Stomach (tissue), 8 donors: ENCODE measurements at regions not wholly inside any gene's neighbourhood (a gene's known extent, or its start where the extent isn't known, plus 50 kb on each side); places are given as distances from the start of the nearest gene placed in this dataset.

Source experiments
- DNase-seq, 2 donors: peaks; one replicate each; pipeline versions ENCODE4 v3.0.0 to v3.0.0-alpha.2; 2013 to 2019
- H3K27ac ChIP-seq, 5 donors: fragments of 200-600 bp in 4 of 5; sonication (generic) in 4 of 5; one replicate each; pipeline ENCODE4 v1.5.1; 2013 to 2019; ENCODE audit warnings: mild to moderate bottlenecking in 1 of 5, moderate library complexity in 1 of 5
- H3K27me3 ChIP-seq, 3 donors: fragments of 200-600 bp; sonication (generic); one replicate each; pipeline ENCODE4 v1.5.1; 2017 to 2019; ENCODE audit warnings: mixed run types in 1 of 3
- H3K36me3 ChIP-seq, 4 donors: fragments of 200-600 bp; sonication (generic); 1 replicate in 3 of 4; 2 replicates in 1 of 4; pipeline ENCODE4 v1.5.1; 2016 to 2019
- H3K4me1 ChIP-seq, 4 donors: fragments of 200-600 bp; sonication (generic); one replicate each; pipeline ENCODE4 v1.5.1; 2016 to 2019
- H3K4me3 ChIP-seq, 4 donors: fragments of 200-600 bp; sonication (generic) in 3 of 4; one replicate each; pipeline ENCODE4 v1.5.1; 2016 to 2019; ENCODE audit warnings: mild to moderate bottlenecking in 1 of 4
- H3K9me3 ChIP-seq, 4 donors: fragments of 200-600 bp; sonication (generic); one replicate each; pipeline ENCODE4 v1.5.1; 2016 to 2019
- EP300 ChIP-seq: sonication (generic); formaldehyde crosslinking; IDR thresholded peaks from one replicate; pipeline ENCODE4 v1.6.1; 2017; ENCODE audit warnings: antibody characterized with exemption
- POLR2A ChIP-seq, 4 donors: fragments of 450-650 bp; IDR thresholded peaks; one replicate each; pipeline ENCODE4 v1.6.1; 2016; ENCODE audit warnings: antibody characterized with exemption in 4 of 4, control low read depth in 2 of 4, mild to moderate bottlenecking in 1 of 4, moderate library complexity in 1 of 4
- POLR2AphosphoS5 ChIP-seq, 3 donors: sonication (generic); formaldehyde crosslinking; IDR thresholded peaks; one replicate each; pipeline ENCODE4 v1.6.1; 2016; ENCODE audit warnings: antibody characterized with exemption in 3 of 3
- WGBS, 5 donors: extraction: QIAGEN DNeasy Blood & Tissue Kit in 3 of 5; methylation state at CpG; one replicate each; pipeline versions ENCODE4 v1.1.5 to v1.1.7; 2013 to 2018; 5-methylcytosine and 5-hydroxymethylcytosine counted together
- intact Hi-C: fragments of 100-400 bp; cut with DNase I; formaldehyde crosslinking; loops from one replicate; pipeline ENCODE4 v1.15.1; 2023; ENCODE audit warnings: low total_unique reads
- TF ChIP-seq, protein P1 (sequence below), 7 experiments: fragments of 450-650 bp in 4 of 7; fragments of 200-600 bp in 3 of 7; sonication (generic) in 3 of 7; IDR thresholded peaks; one replicate each; pipeline ENCODE4 v1.5.1; 2016 to 2019; ENCODE audit warnings: antibody characterized with exemption in 7 of 7, control low read depth in 2 of 7, mild to moderate bottlenecking in 1 of 7
- donor health status: healthy with polysubstance abuse.
- donor health status: Bipolar disorder and iron deficiency.
- donor health status: healthy.

DNA sequence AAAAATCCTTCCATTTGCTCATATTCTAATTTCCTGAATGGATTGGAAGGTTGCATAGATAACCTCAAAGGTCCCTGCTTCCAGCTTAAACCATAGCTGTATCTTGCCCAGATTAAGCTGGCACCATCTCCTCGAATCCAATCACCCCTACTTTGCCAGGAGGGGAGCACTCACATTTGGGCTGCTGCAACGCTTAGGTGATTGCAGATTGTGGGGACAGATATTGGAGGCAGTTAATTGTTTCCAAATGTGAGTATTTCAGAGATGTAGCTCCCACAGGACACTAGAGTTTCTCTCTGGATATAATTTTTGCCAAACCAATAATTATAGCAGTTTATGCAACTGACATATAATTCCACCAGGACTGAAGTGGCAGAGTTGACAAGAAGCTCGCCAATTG is 53.5 kb upstream of the ACSL1 start:
- DNase-seq: no peak
- Histone ChIP-seq H3K9me3 (no peaks in the 10 kb centered on the region), H3K4me3 (no peak overlapping the region), H3K36me3 (no peaks in the 10 kb centered on the region), H3K27me3 (no peaks in the 10 kb centered on the region), H3K27ac (no peak overlapping the region), H3K4me1 (no peaks in the 10 kb centered on the region)
- intact Hi-C loops: no loop called here
- TF ChIP-seq POLR2A (IDR thresholded peaks at IDR 0.05) (no peak), POLR2AphosphoS5 (IDR thresholded peaks at IDR 0.05) (no peak), EP300 (no peak)
- TF ChIP-seq, protein P1, sequence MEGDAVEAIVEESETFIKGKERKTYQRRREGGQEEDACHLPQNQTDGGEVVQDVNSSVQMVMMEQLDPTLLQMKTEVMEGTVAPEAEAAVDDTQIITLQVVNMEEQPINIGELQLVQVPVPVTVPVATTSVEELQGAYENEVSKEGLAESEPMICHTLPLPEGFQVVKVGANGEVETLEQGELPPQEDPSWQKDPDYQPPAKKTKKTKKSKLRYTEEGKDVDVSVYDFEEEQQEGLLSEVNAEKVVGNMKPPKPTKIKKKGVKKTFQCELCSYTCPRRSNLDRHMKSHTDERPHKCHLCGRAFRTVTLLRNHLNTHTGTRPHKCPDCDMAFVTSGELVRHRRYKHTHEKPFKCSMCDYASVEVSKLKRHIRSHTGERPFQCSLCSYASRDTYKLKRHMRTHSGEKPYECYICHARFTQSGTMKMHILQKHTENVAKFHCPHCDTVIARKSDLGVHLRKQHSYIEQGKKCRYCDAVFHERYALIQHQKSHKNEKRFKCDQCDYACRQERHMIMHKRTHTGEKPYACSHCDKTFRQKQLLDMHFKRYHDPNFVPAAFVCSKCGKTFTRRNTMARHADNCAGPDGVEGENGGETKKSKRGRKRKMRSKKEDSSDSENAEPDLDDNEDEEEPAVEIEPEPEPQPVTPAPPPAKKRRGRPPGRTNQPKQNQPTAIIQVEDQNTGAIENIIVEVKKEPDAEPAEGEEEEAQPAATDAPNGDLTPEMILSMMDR (IDR thresholded peaks at IDR 0.05): no peak
- WGBS, 5 donors: 66 to 84% (median 75%) methylated on average over 3 of the region's 3 CpGs

DNA sequence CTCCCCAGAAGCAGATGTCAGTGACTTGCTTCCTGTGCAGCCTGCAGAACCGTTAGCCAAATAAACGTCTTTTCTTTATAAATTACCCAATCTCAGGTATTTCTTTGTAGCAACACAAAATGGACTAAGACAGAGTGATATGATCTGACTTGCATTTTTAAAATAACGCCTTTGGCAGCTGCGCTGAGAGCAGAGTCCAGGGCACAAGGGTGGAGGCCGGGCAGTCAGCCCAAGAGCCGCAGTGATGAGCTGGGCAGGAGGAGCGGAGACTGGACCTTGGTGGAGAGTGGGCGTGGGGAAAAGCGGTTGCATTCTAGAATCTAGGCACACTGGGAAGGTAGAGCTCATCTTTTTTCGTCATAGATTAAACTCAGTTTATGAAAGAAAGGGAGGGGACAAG is 56.5 kb upstream of the ACSL1 start:
- DNase-seq: no peak
- TF ChIP-seq EP300 (no peak), POLR2A (IDR thresholded peaks at IDR 0.05) (no peak), POLR2AphosphoS5 (IDR thresholded peaks at IDR 0.05) (no peak)
- TF ChIP-seq, protein P1 (IDR thresholded peaks at IDR 0.05): no peak
- no peak overlapping the region for H3K4me3 ChIP-seq
- no peaks in the 10 kb centered on the region for H3K36me3 ChIP-seq
- H3K27ac ChIP-seq: no peak overlapping the region
- intact Hi-C loops: no loop called here
- H3K27me3 ChIP-seq: no peaks in the 10 kb centered on the region
- no peaks in the 10 kb centered on the region for H3K9me3 ChIP-seq
- H3K4me1 ChIP-seq: no peaks in the 10 kb centered on the region
- 78 to 90% (median 87%) methylated on average over 10 of the region's 10 CpGs for WGBS, 5 donors

GRCh38 chr4:184883024-184883423 is 57.3 kb upstream of the ACSL1 start:
- intact Hi-C loops: no loop called here
- H3K36me3 ChIP-seq: no peaks in the 10 kb centered on the region
- no peak overlapping the region for H3K27ac ChIP-seq
- TF ChIP-seq EP300 (no peak), POLR2A (IDR thresholded peaks at IDR 0.05) (no peak), POLR2AphosphoS5 (IDR thresholded peaks at IDR 0.05) (no peak)
- TF ChIP-seq, protein P1 (IDR thresholded peaks at IDR 0.05): no peak
- no peaks in the 10 kb centered on the region for H3K27me3 ChIP-seq
- 83 to 88% (median 86%) methylated on average over 6 of the region's 6 CpGs for WGBS, 5 donors
- H3K9me3 ChIP-seq: no peaks in the 10 kb centered on the region
- no peaks in the 10 kb centered on the region for H3K4me1 ChIP-seq
- H3K4me3 ChIP-seq: no peak overlapping the region
- DNase-seq: no peak

DNA sequence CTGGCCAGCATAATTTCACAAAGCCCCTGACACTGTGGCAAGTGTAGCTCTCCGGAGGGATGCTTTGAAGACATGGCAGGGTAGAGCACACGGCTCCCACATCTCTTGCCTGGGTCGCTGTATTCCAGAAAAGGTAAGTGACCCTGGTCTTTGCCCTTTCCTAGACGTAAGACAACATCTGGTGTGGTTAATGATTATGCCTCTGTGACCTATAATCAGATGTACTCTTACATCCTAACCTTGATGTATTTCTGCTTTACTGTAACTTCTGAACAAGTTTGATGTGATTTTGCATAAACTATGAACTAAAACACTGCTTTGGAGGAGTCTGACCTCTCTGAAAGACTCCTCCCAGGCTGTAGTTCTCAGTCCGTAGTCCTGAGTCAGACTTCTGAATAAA is 59.1 kb upstream of the ACSL1 start:
- no peak for DNase-seq
- no peak overlapping the region for H3K4me3 ChIP-seq
- WGBS, 5 donors: 62 to 67% (median 64%) methylated on average over 5 of the region's 5 CpGs
- H3K36me3 ChIP-seq: no peaks in the 10 kb centered on the region
- no peak overlapping the region for H3K27ac ChIP-seq
- H3K9me3 ChIP-seq: no peaks in the 10 kb centered on the region
- no peak for TF ChIP-seq EP300
- TF ChIP-seq, protein P1 (IDR thresholded peaks at IDR 0.05): no peak
- no peak for TF ChIP-seq POLR2AphosphoS5 (IDR thresholded peaks at IDR 0.05)
- H3K27me3 ChIP-seq: no peaks in the 10 kb centered on the region
- no peaks in the 10 kb centered on the region for H3K4me1 ChIP-seq
- intact Hi-C loops: no loop called here
